Smooth muscle cell (in vitro differentiated cells): ENCODE measurements at regions not wholly inside any gene's neighbourhood (a gene's known extent, or its start where the extent isn't known, plus 50 kb on each side); places are given as distances from the start of the nearest gene placed in this dataset.

ENCODE experiments used
- DNase-seq: peaks from one replicate; lab custom pipeline; 2025; ENCODE audit not compliant: unreplicated experiment; lab: John Stamatoyannopoulos, UW
- H2AFZ ChIP-seq: fragments of 200-600 bp; sonication (generic); 2 replicates; pipeline ENCODE4 v1.6.0; 2016; ENCODE audit warnings: antibody characterized with exemption, low read depth, mild to moderate bottlenecking
- H3F3A ChIP-seq: fragments of 200-600 bp; sonication (generic); 2 replicates; pipeline ENCODE4 v1.6.0; 2017; ENCODE audit warnings: antibody characterized with exemption, low read depth
- H3K27ac ChIP-seq: fragments of 200-600 bp; sonication (generic); 2 replicates; pipeline ENCODE4 v1.5.1; 2016; ENCODE audit warnings: low read depth, mild to moderate bottlenecking
- H3K27me3 ChIP-seq: fragments of 200-600 bp; sonication (generic); 2 replicates; pipeline ENCODE4 v1.6.1; 2016; ENCODE audit warnings: low read depth, mild to moderate bottlenecking
- H3K36me3 ChIP-seq: fragments of 200-600 bp; sonication (generic); 2 replicates; pipeline ENCODE4 v1.5.1; 2016; ENCODE audit warnings: low read depth
- H3K4me1 ChIP-seq: fragments of 200-600 bp; sonication (generic); 2 replicates; pipeline ENCODE4 v1.5.1; 2016; ENCODE audit warnings: low read depth
- H3K4me2 ChIP-seq: fragments of 200-600 bp; sonication (generic); 2 replicates; pipeline ENCODE4 v1.6.0; 2016; ENCODE audit warnings: mild to moderate bottlenecking
- H3K4me3 ChIP-seq: fragments of 200-600 bp; sonication (generic); 2 replicates; pipeline ENCODE4 v1.5.1; 2016; ENCODE audit warnings: mild to moderate bottlenecking
- H3K79me2 ChIP-seq: fragments of 200-600 bp; sonication (generic); 2 replicates; pipeline ENCODE4 v1.6.0; 2016; ENCODE audit warnings: low read depth, mild to moderate bottlenecking
- H3K9ac ChIP-seq: fragments of 200-600 bp; sonication (generic); 2 replicates; pipeline ENCODE4 v1.6.0; 2016; ENCODE audit warnings: low read depth
- H3K9me3 ChIP-seq: fragments of 200-600 bp; sonication (generic); replicated peaks from 2 replicates; pipeline ENCODE4 v1.5.1; 2016; ENCODE audit warnings: low read depth
- H4K20me1 ChIP-seq: fragments of 200-600 bp; sonication (generic); 2 replicates; pipeline ENCODE4 v1.6.0; 2016; ENCODE audit warnings: low read depth
- WGBS: methylation state at CpG from one replicate; pipeline ENCODE4 v1.1.7; 2016; ENCODE audit warnings: low lambda C conversion rate; 5-methylcytosine and 5-hydroxymethylcytosine counted together
- TF ChIP-seq, protein P1 (sequence below): fragments of 200-600 bp; sonication (generic); IDR thresholded peaks from 2 replicates; pipeline ENCODE4 v1.5.1; 2017; ENCODE audit warnings: borderline replicate concordance, mild to moderate bottlenecking, antibody characterized with exemption; ENCODE audit not compliant: insufficient read depth, poor library complexity, severe bottlenecking

DNA sequence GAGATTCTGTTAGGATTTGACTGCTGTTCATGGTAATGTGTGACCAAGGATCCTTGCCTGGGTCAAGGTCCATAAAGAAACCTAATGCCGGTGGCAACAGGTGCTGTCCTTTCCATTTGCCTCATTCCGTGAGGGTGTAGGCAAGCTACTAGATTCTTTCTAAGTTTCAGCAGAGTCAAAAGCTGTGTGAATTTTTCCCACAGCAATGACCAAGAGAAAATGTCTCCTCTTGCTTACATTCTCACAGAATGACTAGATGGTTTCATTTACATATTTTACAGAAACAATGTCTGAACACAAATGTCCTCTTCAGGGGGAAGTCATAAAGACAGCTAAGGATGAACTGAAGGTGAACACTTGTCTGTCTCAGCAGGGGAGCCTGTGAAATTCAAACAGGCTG lies 75.3 kb upstream of the SV2C start:
- H3K9me3 ChIP-seq = no peaks in the 10 kb centered on the region
- H3K4me1 ChIP-seq = no peaks in the 10 kb centered on the region
- no peak overlapping the region for H3K9ac ChIP-seq
- no peaks in the 10 kb centered on the region for H3K36me3 ChIP-seq
- H3K27me3 ChIP-seq = no peaks in the 10 kb centered on the region
- H4K20me1 ChIP-seq = no peaks in the 10 kb centered on the region
- H3K4me2 ChIP-seq = no peak overlapping the region
- WGBS = 89% methylated on average over 2 of the region's 2 CpGs
- H2AFZ ChIP-seq = no peak overlapping the region
- H3K79me2 ChIP-seq = no peaks in the 10 kb centered on the region
- TF ChIP-seq, protein P1, sequence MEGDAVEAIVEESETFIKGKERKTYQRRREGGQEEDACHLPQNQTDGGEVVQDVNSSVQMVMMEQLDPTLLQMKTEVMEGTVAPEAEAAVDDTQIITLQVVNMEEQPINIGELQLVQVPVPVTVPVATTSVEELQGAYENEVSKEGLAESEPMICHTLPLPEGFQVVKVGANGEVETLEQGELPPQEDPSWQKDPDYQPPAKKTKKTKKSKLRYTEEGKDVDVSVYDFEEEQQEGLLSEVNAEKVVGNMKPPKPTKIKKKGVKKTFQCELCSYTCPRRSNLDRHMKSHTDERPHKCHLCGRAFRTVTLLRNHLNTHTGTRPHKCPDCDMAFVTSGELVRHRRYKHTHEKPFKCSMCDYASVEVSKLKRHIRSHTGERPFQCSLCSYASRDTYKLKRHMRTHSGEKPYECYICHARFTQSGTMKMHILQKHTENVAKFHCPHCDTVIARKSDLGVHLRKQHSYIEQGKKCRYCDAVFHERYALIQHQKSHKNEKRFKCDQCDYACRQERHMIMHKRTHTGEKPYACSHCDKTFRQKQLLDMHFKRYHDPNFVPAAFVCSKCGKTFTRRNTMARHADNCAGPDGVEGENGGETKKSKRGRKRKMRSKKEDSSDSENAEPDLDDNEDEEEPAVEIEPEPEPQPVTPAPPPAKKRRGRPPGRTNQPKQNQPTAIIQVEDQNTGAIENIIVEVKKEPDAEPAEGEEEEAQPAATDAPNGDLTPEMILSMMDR = no peak
- H3F3A ChIP-seq = no peaks in the 10 kb centered on the region
- no peak overlapping the region for H3K27ac ChIP-seq
- H3K4me3 ChIP-seq = no peak overlapping the region
- DNase-seq = no peak

DNA sequence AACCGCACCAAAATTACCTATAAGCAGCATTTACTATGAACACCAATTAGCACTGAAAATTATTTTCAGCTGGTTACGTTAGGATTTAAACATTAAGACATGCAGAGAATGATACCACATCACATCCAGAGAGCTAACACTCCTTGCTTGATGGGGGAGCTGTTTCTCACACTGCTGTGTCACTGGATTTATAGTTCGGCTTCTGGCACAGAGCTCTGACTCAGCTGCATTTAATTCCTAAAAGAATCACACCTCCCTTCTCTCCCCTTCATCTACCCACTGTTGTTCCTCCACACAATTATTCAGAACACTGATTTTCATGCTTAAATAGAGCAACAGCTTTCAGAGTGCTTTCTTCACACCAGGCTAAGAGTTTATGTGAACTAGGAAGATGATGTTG lies 82.6 kb upstream of the SV2C start:
- no peak overlapping the region for H3K27ac ChIP-seq

DNA sequence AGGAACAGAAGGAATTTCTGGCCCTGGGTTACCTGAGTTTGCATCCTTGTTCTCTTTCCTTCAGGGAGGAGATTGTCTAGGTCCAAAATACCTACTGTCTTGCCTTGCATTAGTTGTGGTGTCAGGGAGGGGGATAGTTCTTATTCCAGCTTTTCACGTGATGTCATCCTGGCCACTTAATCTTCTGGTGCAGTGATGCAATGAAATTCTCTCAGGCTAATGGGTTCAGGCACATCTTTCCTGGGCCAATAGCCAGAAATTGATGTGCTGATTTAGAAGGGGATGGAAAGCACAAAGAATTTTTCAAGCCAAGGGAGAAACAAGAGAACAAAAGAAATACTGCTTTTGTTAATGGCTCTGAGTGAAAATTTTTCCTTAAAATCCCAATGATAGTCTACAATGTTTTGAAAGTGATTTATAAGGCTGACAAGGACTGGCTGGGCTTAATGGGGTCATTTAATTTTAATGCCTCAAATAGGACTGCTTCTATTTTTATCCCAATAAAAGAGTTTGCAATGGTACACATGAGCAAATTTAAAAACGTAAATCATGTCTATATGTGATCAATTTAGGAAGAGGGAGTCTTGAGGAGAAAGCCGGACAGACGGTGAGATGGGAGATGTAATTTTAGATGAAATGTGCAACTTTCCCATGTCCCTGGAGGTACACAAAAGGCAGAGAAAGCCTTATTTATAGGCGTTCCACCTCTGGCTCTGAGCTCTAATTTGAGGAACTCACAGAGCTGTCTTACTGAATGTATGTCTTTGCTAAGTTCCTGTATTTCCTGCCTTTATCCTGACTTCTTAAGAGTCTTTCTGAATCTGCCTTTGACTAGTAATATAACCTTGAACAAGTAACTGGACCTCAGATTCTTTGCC lies 89.3 kb upstream of the SV2C start:
- Histone ChIP-seq H3K27ac (no peak overlapping the region), H3K4me1 (no peaks in the 10 kb centered on the region), H3K4me2 (no peak overlapping the region), H3K9ac (no peak overlapping the region), H3K4me3 (no peak overlapping the region), H3F3A (no peaks in the 10 kb centered on the region), H3K36me3 (no peaks in the 10 kb centered on the region), H2AFZ (no peak overlapping the region), H4K20me1 (no peaks in the 10 kb centered on the region), H3K9me3 (no peaks in the 10 kb centered on the region), H3K27me3 (no peaks in the 10 kb centered on the region), H3K79me2 (no peaks in the 10 kb centered on the region)
- no peak for DNase-seq
- 81% methylated on average over 5 of the region's 5 CpGs for WGBS
- TF ChIP-seq, protein P1 = no peak

More for the DNA sequence above, 82.6 kb upstream of the SV2C start:
- Histone ChIP-seq H3K4me1 (no peaks in the 10 kb centered on the region), H3F3A (no peaks in the 10 kb centered on the region), H3K27me3 (no peaks in the 10 kb centered on the region), H3K9ac (no peak overlapping the region), H3K4me3 (no peak overlapping the region), H2AFZ (no peak overlapping the region), H3K79me2 (no peaks in the 10 kb centered on the region), H3K4me2 (no peak overlapping the region), H3K36me3 (no peaks in the 10 kb centered on the region), H4K20me1 (no peaks in the 10 kb centered on the region), H3K9me3 (no peaks in the 10 kb centered on the region)
- WGBS = 73% methylated on average over 3 of the region's 3 CpGs
- TF ChIP-seq, protein P1 = no peak
- no peak for DNase-seq

DNA sequence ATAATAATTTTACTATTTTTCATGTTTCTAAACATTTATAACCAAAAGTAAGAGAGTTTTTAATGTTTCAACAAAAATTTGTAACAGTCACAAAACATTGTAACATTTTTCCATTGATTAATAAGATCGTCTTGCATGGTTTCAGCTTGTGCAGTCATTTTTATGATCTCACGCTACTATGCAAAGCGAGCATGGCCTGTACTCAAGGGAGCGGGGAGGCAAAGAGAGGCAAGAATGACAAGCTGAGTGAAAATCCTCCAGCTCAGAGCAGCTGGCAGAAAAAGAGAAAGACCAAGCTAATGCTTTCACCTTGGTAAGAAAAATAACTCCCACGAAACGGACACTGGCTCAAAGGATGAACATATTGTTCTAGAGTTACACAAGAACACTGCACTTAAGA lies 90.0 kb upstream of the SV2C start:
- Histone ChIP-seq H3K4me1 (no peaks in the 10 kb centered on the region), H3K79me2 (no peaks in the 10 kb centered on the region), H2AFZ (no peak overlapping the region), H3K9ac (no peak overlapping the region), H3K27ac (no peak overlapping the region), H3F3A (no peaks in the 10 kb centered on the region), H3K27me3 (no peaks in the 10 kb centered on the region), H4K20me1 (no peaks in the 10 kb centered on the region), H3K4me2 (no peak overlapping the region), H3K9me3 (no peaks in the 10 kb centered on the region), H3K4me3 (no peak overlapping the region), H3K36me3 (no peaks in the 10 kb centered on the region)
- 89% methylated on average over 6 of the region's 6 CpGs for WGBS
- TF ChIP-seq, protein P1 = no peak
- no peak for DNase-seq
